ENCODE measurements at regions not wholly inside any gene's neighbourhood (a gene's known extent, or its start where the extent isn't known, plus 50 kb on each side); places are given as distances from the start of the nearest gene placed in this dataset.
"Not testable (repeated sequence)": the region's sequence is repeated elsewhere in the genome, so short reads cannot be mapped to it uniquely, and the experiment has no call there.

DNA sequence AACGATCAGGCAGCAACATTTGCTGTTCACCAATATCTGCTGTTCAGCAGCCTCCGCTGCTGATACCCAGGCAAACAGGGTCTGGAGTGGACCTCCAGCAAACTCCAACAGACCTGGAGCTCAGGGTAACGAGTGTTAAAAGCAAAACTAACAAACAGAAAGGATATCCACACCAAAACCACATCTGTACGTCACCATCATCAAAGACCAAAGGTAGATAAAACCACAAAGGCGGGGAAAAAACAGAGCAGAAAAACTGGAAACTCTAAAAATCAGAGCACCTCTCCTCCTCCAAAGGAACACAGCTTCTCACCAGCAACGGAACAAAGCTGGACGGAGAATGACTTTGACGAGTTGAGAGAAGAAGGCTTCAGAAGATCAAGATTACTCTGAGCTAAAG, 192.8 kb upstream of the MGAT5 start:
- not testable (repeated sequence) for DNase-seq (ENCODE audit: insufficient read length, low spot score); FAIRE-seq

DNA sequence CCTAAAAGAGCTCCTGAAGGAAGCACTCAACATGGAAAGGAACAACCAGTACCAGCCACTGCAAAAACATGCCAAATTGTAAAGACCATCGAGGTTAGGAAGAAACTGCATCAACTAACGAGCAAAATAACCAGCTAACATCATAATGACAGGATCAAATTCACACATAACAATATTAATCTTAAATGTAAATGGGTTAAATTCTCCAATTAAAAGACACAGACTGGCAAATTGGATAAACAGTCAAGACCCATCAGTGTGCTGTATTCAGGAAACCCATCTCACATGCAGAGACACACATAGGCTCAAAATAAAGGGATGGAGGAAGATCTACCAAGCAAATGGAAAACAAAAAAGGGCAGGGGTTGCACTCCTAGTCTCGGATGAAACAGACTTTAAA, 191.6 kb upstream of the MGAT5 start:
- not testable (repeated sequence) for FAIRE-seq; DNase-seq (ENCODE audit: insufficient read length, low spot score)

DNA sequence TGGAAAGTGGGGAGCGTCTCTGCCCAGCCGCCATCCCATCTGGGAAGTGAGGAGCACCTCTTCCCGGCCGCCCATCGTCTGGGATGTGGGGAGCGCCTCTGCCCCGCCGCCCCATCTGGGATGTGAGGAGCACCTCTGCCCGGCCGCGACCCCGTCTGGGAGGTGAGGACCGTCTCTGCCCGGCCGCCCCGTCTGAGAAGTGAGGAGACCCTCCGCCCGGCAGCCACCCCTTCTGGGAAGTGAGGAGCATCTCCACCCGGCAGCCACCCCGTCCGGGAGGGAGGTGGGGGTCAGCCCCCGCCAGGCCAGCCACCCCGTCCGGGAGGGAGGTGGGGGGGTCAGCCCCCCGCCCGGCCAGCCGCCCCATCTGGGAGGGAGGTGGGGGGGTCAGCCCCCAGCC, 190.0 kb upstream of the MGAT5 start:
- not testable (repeated sequence) for FAIRE-seq; DNase-seq (ENCODE audit: insufficient read length, low spot score)

DNA sequence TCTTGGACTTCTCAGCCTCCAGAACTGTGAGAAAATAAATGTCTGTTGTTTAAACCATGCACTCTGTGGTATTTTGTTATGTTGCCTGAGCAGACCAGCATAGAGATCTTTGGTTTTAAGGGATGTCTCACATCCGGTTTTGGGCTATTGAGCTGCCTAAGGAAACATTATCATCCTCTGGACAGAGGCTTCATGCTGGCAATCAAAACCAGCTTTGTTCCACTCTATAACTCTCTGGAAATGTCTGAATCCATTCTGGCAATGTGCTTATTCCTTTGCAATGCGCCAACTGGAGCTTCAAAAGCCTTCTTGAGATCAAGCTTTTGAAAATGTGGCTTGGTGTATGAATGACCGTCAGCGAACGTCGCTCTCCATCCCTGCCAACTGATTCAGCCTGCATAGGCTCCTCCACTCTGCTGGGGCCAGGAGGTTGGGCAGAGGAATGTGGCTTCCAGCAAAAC, 183.6 kb upstream of the MGAT5 start:
- FAIRE-seq (peak; percentile 37), DNase-seq (ENCODE audit: insufficient read length, low spot score) (no peak)

DNA sequence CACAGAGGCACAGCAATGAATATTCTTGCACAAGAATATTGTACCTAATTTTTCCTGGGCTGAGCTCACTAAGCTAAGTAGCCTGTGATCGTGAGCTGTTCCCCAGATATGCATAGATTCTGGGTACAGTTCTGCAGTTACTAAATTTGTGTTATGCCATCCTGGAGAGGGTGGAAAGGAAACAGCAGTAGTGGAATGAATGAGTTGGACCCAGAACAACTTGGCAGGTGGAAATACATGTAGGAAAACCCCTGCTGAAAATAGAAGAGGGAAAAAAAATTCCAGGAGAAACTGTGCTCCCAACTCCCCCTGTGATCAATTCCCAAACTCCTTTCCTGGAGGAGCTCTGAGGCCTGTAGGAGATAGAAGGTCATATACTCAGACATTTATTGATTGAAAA, 181.5 kb upstream of the MGAT5 start:
- FAIRE-seq: no peak
- DNase-seq (ENCODE audit: insufficient read length, low spot score): no peak

DNA sequence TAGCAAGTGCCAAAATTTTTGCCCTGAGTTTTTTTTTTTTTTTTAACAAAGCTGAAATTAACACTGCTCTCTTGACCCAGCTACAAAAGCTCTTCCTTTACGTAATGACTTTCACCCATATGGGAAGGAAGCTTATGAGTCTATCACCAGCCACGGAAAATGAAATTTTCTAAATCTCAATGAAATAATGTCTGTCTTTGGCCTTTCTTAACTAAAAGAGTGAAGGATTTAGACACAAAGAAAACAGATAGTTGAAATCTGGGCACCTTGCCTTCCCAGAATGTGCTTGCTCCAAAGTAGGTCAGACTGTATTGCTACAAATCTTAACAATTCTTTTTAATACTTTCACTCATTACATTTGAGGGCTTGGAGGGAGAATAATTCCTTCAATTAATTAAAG, 180.8 kb upstream of the MGAT5 start:
- no peak for FAIRE-seq
- DNase-seq (ENCODE audit: insufficient read length, low spot score): no peak

DNA sequence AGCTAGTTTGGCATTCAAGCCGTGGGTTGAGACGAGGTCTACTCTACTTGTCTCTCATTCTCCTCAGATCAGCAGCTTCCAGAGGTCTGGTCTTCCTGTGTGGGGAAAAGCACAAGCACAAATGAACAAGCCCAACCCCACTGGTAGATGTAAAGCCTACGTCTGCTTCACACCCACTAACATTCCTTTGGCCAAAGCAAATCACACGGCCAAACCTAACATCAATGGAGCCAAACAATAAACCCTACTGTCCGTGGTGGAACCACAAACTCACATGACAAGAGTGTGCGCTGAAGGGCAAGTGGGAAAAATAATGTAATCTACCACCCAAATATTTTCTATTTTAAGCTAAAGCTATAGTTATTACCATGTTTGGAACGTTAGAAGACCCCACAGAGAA, 179.3 kb upstream of the MGAT5 start:
- DNase-seq (ENCODE audit: insufficient read length, low spot score) (no peak), FAIRE-seq (no peak)

DNA sequence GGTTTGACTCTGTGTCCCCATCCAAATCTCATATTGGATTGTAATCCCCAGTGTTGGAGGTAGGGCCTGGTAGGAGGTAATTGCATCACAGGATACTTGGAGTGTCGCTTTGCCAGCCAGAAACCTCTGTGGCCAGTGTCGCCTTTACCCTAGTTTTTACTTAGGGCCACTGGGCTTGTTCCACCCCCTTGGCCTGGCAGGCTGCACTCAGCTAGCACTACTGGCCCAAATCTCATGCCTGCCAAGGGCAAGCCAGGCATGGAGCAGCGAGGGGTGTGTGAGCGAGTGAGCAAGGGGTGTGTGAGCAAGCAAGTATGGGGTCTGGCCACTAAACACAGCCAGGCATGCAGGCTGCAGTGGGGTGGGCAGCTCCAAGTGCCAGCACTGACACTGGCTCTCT, 178.7 kb upstream of the MGAT5 start:
- FAIRE-seq (no peak), DNase-seq (ENCODE audit: insufficient read length, low spot score) (no peak)

DNA sequence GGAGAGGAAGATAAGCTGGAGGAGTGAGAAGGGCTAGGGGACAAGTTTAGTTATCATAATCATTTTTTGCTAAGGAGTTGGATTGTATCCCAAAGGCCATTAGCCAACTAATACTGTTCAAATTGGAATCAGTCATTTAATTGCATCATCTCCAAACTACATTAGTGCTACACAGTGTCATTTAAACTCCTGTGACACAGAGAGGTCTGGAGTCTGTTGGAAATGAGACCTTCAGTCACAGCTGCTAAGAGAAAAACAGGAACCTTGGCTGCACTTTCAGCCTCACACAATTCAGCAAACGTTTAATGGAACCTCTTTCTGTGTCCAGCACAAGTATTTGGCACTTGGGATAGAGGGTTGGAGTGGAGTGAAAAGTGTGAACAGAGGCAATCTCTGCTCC, 175.5 kb upstream of the MGAT5 start:
- DNase-seq (ENCODE audit: insufficient read length, low spot score) (no peak), FAIRE-seq (no peak)

DNA sequence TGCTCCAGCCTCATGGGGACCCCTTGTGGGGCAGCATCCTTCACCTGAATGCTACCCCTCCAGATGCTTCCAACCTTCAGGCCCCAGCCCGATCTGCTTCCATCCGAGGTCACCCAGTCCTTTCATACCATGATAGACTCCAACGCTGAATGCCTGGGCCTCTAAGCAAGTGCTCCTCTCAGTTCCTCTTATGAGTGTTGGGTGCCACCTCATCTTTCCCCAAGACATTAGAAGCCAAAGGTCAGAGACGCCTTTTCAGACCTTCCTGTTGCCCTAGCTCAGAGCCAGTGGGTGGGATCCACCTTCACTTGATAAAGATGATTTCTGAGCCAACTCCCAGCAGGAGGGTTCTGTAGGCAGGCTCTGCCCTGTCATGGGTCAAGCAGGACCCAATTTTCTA, 174.5 kb upstream of the MGAT5 start:
- DNase-seq (ENCODE audit: insufficient read length, low spot score) (peak; percentile 24), FAIRE-seq (peak; percentile 64)

DNA sequence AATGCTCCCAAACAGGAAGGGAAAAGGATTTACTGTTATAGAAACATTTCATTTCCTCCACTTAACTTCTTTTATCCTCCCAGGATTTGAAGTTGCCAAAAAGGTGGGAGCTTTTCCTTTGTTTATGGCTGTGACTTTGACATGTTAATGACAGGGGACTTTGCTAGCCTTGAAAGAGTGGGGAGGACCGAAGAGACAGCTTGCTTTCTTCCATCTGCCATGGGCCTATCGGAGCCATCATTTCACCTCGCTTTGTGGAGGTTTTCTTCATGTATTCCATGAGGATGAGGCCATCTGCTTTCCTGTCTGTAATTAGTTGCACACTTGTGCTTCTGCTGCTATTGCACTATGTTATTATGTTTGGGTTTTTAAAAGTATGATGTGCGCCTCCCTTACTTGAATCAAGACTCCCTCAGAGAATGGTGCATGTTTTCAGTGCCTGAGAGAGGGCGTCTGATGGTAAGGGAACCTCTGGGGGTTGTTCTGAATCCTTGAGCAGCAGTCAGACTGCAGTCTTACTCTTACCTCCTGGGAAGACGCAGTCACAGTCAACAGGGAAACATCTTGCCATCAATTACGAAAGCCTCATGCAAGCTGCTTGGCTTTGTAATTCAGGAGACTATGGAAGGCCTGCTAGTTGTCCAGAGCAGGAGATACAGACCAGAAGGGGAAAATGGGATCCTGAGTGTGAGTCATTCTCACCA, 173.3 kb upstream of the MGAT5 start:
- FAIRE-seq (no peak), DNase-seq (ENCODE audit: insufficient read length, low spot score) (no peak)

DNA sequence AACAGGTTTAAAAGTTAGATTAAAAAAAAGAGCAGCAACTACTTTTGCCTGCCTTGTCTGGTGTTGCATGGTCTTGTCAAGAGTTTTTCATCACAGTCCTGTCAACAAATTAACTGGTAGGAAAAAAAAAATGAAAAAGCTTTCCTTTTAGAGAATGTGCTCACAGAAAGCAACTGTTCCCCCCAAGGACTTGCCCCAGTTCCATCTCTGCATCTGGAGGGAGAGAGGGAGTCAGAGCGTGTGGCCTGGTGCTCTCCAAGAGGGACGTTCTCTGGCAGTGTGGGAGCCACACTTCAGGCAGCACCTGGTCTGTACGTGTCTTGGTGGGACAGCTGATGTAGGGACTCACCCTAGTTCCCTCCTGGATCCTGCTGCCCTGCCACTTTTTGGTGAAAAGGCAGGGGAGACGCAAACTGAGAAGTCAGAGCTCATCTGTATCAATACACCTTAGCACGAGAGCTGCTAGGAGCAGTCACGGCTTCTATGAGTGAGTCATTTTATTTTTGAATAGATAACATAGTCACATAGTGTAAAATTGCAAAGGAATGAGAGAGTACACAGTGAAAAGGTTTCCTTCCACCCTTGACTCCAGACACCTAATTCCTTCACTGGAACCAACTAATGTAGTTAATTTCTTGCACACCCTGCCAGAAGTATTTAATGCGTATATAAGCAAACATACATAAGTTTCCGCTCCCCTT, 172.5 kb upstream of the MGAT5 start:
- DNase-seq (ENCODE audit: insufficient read length, low spot score): no peak
- no peak for FAIRE-seq

DNA sequence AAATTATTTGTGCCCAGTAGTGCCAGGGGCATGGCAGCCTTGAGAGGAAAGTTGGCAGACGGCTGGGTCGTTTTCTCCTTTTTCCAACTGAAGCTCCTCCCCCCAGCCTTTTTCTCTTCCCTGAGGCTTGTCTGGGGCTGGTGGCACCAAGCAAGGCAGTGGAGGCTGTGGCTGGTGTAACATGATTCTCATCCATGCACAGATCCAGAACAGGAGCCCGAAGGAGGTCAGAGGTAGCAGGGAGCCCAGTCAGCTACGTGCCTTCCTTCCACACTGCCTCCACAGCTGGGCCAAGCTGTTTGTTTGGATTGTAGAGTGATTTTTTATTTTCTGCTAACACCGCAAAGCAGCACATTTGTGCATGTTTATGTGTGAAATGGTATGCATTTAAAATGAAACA, 170.3 kb upstream of the MGAT5 start:
- FAIRE-seq (no peak), DNase-seq (ENCODE audit: insufficient read length, low spot score) (no peak)

DNA sequence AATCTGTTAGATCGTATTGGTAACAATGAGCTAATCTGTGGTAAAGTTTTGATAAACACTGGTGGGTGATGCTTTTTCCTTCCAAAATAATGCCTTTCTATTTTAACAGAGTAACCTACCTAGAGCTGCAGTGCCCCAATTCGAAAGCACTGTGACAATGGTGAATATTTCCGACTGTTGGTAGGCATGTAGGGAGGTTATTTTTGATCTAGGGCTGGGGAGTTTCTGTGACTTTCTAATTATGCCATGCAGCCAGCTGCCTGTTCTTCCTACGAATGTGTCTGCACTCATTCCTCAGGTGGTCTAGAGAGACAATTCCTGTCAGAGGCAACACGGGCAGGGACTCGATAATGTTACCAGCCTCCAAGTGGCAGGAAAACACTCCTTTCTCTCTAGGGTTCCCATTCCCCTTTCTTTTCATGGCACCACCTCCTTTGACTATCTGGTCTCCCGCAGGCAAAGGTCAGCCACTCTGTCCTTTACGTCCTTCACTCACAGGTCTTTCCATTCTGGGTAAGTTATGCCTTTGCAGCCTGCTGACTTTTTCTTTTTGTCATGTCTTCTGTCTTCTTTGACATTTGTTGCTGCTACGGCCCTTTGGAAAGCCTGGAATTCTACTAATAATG, 167.2 kb upstream of the MGAT5 start:
- DNase-seq (ENCODE audit: insufficient read length, low spot score): no peak
- FAIRE-seq: no peak

DNA sequence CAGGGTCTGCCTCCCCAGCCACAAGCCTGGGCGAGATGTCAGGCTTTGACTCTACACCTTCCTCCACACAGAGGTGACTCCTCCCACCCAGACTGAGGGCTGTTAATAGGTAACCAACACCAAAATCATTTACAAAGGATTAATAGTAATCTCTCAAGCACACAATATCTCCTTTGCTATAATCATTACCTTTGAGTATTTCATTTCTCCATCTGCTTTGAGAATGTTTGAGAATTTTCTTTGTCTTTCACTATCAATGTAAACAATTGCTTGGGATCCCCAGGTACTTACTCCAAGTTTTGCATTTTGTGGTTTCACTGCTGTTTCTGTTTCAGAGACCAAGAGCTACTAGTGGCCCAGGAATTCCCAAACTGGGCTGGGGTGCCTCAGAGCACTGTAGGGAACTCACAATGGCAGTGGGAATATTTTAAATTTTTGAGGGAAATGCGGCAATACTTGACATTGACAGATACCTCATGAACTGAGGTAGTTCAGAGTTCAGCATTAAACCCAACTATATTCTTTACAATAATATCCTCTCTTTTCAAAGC, 166.4 kb upstream of the MGAT5 start:
- peak; percentile 87 for FAIRE-seq

DNA sequence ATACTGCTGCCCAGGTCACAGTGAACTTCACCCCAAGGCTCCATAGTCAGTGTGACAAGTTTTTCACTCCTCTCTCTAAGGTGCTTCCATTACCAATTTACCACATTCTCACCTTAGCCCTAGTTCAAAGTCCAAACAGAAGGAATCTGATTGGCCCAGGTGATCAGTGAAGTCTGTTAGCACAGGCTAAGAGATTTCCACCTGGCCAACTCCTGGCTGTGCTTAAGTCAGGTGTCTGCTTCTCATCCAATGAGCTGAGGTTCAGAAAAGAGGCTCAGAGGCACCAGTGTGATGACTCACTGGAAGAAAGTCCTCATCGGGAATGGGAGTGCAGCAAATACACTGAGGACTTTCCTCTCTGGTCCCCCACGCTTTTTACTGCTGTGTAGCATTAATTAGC, 164.4 kb upstream of the MGAT5 start:
- FAIRE-seq (no peak), DNase-seq (ENCODE audit: insufficient read length, low spot score) (no peak)

More for the DNA sequence above, 166.4 kb upstream of the MGAT5 start:
- DNase-seq (ENCODE audit: insufficient read length, low spot score): peak; percentile 59

DNA sequence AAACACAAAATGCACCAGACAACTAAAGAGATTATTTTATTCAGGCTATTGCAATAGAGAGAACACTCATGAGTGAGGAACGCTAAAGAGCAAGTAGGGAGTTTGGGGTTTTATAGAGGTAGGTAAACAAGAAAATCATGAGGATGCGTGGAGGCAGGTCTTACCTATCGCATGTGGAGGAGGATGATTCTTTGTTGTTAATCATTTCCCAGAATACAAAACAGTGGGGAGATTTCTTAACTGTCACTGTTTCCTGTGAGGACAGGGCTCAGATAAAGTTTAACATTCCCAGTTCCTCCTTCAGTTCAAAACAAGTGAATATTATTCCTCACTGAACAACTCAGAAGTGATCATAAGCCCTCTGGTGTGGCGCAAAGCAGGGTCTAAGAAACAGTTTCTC, 156.1 kb upstream of the MGAT5 start:
- DNase-seq (ENCODE audit: insufficient read length, low spot score): no peak
- FAIRE-seq: no peak

DNA sequence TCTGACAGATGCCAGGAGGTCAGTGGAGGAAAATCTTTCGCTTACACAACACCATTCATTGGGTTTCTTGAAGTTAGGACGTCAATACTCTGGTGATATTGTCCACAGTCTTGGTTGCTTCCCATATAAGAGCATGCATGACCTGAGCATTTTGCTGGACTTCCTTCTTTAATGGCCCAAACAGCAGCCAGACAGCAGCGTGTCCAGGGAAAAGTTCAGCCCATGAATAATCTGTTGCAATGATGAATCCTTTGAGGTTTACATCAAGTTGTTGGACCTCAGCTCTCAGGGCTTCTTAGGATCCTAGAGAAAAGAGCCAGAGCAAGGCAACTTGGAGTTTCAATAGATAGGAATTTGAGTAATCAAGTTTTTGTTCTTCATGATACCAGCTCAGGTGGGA, 155.6 kb upstream of the MGAT5 start:
- DNase-seq (ENCODE audit: insufficient read length, low spot score) (no peak), FAIRE-seq (no peak)

DNA sequence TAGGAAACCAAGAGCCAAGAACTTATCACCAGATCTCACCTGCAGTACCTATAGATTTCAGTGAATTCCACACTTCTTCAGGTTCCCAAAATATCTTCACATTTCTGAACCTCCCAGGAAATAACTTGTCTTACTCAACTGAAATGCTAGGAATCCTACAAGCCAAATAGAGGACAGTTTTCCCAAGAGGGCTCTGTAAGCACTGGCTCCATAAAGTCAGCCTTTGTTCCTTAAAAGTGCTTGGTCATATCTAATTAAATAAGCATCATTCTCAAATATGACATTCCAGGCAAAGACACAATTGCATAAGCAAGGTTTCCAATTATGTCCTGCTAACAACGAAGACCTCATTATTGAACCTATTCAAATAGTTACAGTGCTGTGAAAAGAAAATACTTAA, 154.6 kb upstream of the MGAT5 start:
- DNase-seq (ENCODE audit: insufficient read length, low spot score): no peak
- FAIRE-seq: no peak

DNA sequence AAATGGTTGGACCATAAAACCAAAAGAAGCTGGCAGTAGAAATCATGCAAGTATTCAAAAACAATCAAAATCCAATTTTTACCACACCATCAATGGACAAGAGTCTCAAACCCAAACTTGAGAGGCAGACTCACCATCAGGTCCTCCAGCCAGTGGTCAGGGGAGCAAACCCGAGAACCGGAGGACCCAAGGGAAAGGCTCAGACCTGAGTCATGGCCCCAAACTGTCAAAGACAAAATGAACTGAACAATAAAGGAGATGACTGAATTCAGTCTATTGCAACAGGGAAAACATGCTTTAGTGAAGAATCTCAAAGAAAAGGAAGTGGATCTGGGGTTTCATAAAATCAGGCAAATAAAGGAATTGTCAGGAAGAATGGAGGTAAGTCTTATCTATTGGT, 150.7 kb upstream of the MGAT5 start:
- FAIRE-seq (no peak), DNase-seq (ENCODE audit: insufficient read length, low spot score) (no peak)

DNA sequence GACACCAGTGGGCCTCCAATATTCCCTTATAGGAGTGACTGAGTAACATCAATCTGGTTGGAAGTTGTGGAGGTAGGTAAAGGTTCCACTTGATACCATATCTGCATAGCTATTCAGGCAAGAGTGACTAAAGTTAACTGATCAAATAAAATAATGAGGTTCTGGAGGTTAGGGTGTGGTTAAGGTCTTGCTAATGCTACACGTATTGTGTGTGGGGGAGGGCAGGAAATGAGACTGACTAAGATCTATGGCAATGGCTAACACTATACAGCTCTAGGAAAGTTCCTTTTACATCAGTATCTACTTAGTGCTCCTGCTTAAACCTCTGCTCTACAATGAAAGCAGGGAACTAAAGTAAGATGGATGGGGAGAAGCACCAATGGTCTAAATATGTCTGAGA, 149.1 kb upstream of the MGAT5 start:
- FAIRE-seq (no peak), DNase-seq (ENCODE audit: insufficient read length, low spot score) (no peak)

DNA sequence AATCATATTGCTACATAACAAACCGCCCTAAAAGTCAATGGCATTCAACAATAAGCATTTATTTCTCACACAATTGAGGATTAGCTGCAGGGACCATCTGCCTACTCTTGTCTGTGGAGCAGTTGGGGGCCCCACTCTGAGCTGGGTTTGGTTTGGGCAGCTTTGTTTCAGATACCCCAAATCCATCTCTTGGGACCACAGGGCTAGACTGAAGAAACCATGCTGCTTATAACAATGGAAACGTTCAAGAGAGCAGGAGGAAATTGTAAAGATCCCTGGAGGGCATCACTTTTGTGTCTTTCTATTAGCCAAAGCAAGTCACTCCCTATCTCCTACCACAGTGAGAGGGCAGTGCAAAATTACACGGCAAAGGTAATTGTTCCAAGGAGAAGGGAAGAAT, 146.5 kb upstream of the MGAT5 start:
- no peak for DNase-seq (ENCODE audit: insufficient read length, low spot score)
- no peak for FAIRE-seq

Data from GM19239 (cell line).